NB4 (cell line): ENCODE measurements at regions not wholly inside any gene's neighbourhood (a gene's known extent, or its start where the extent isn't known, plus 50 kb on each side); places are given as distances from the start of the nearest gene placed in this dataset.

ENCODE experiments used
- CTCF ChIP-seq: IDR thresholded peaks from one replicate; pipeline ENCODE4 v1.5.1; 2012; ENCODE audit warnings: low read depth, low read length
- MAX ChIP-seq: IDR thresholded peaks from 2 replicates; pipeline ENCODE4 v1.6.1; 2011; ENCODE audit warnings: low read depth, low read length
- MYC ChIP-seq: IDR thresholded peaks from 2 replicates; pipeline ENCODE4 v1.6.1; 2011; ENCODE audit warnings: low read depth, low read length
- POLR2A ChIP-seq: IDR thresholded peaks from 2 replicates; pipeline ENCODE4 v1.6.1; 2011; ENCODE audit warnings: mild to moderate bottlenecking; ENCODE audit not compliant: insufficient read length; ENCODE audit errors: extremely low read depth

DNA sequence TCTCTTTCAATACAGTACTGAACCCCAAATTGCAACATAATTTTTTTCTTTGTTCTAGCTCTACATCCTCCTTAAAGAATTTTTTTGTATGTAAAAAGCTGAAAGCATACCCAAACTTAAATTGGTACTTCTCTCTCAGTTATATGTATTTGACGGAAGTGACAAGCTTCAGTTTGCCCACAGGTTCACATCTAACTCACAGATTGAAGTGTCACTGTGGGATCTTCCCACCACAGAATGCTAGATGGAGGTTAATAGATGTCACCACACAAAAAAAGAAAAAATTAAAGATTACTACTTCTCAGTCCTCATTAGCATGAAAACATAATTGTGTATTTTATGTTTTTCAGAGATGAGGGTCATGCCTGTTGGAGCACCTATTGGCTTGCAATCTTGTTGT lies 150.9 kb upstream of the GHITM start:
- TF ChIP-seq CTCF, result no peak
- TF ChIP-seq POLR2A, result no peak
- no peak for TF ChIP-seq MAX
- TF ChIP-seq MYC, result no peak
